Astrocyte (in vitro differentiated cells and primary cell): ENCODE measurements at regions not wholly inside any gene's neighbourhood (a gene's known extent, or its start where the extent isn't known, plus 50 kb on each side); places are given as distances from the start of the nearest gene placed in this dataset.

Experiments
- CTCF ChIP-seq: IDR thresholded peaks from 2 replicates; pipeline ENCODE4 v1.5.1; 2011; ENCODE audit warnings: low read depth, mild to moderate bottlenecking, inconsistent platforms, low read length, moderate library complexity; ENCODE audit not compliant: insufficient read depth
- EZH2 ChIP-seq: IDR thresholded peaks from 2 replicates; pipeline ENCODE4 v1.6.1; 2012; ENCODE audit warnings: mild to moderate bottlenecking, low read length, inconsistent platforms; ENCODE audit not compliant: insufficient read depth

- TF ChIP-seq CTCF = no peak
- TF ChIP-seq EZH2 = no peak
Observed at GRCh38 chr3:115428841-115429240, 194.5 kb upstream of the GAP43 start.
